PC-9 (cell line): ENCODE measurements at regions not wholly inside any gene's neighbourhood (a gene's known extent, or its start where the extent isn't known, plus 50 kb on each side); places are given as distances from the start of the nearest gene placed in this dataset.

ENCODE experiments used
- EZH2 ChIP-seq: fragments of 200-600 bp; sonication (generic); IDR thresholded peaks from 2 replicates; pipeline ENCODE4 v1.8.0; 2017; ENCODE audit warnings: antibody characterized with exemption, low read depth
- TF ChIP-seq, protein P1 (sequence below): fragments of 200-600 bp; sonication (generic); conservative IDR thresholded peaks from 2 replicates; pipeline ENCODE4 v1.6.1; 2017; ENCODE audit warnings: mixed run types, antibody characterized with exemption, mild to moderate bottlenecking, moderate library complexity

DNA sequence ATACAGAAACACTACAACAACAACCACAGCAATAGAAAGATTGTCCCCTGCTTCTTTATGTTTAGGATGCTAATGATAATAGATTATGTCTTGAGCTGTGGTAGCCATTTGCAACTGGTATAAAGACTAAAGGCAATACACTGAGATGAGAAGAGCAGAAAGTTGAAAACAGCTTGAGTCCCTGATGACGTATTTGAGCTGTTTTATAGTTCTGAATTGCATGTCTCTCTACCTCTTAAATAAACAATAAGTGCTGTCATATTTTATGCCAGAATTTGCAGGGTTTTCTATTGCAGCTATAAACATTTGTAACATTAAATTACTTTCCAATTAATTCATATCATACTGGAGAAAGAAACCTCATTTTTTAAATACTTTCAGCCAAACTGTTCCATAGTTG lies 1242.0 kb downstream of the LRFN5 start:
- TF ChIP-seq, protein P1, sequence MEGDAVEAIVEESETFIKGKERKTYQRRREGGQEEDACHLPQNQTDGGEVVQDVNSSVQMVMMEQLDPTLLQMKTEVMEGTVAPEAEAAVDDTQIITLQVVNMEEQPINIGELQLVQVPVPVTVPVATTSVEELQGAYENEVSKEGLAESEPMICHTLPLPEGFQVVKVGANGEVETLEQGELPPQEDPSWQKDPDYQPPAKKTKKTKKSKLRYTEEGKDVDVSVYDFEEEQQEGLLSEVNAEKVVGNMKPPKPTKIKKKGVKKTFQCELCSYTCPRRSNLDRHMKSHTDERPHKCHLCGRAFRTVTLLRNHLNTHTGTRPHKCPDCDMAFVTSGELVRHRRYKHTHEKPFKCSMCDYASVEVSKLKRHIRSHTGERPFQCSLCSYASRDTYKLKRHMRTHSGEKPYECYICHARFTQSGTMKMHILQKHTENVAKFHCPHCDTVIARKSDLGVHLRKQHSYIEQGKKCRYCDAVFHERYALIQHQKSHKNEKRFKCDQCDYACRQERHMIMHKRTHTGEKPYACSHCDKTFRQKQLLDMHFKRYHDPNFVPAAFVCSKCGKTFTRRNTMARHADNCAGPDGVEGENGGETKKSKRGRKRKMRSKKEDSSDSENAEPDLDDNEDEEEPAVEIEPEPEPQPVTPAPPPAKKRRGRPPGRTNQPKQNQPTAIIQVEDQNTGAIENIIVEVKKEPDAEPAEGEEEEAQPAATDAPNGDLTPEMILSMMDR = no peak
- TF ChIP-seq EZH2 = no peak
